GM12891 (cell line): ENCODE measurements at regions not wholly inside any gene's neighbourhood (a gene's known extent, or its start where the extent isn't known, plus 50 kb on each side); places are given as distances from the start of the nearest gene placed in this dataset.
A peak's percentile ranks its signal among the peaks of the same experiment; 100 is the strongest.

ENCODE experiments used
- DNase-seq: peaks from one replicate; pipeline ENCODE4 v3.0.0; 2011; ENCODE audit warnings: low spot score; ENCODE audit not compliant: insufficient read length
- FAIRE-seq: peaks from 2 replicates; lab custom pipeline; 2011; peaks lifted over from hg19 to GRCh38; lab: Jason Lieb, UNC
- PAX5 ChIP-seq: IDR thresholded peaks from 2 replicates; pipeline ENCODE4 v1.6.1; 2011; ENCODE audit warnings: low read length, moderate library complexity, mild to moderate bottlenecking; ENCODE audit not compliant: insufficient read depth, severe bottlenecking
- POLR2A ChIP-seq: IDR thresholded peaks from 2 replicates; pipeline ENCODE4 v1.6.1; 2011; ENCODE audit warnings: low read depth, low read length, control low read depth
- POLR2AphosphoS5 ChIP-seq: IDR thresholded peaks from 2 replicates; pipeline ENCODE4 v1.6.1; 2011; ENCODE audit warnings: low read depth, low read length, control low read depth
- POU2F2 ChIP-seq: IDR thresholded peaks from 2 replicates; pipeline ENCODE4 v1.6.1; 2011; ENCODE audit warnings: low read depth, mild to moderate bottlenecking, control low read depth, low read length, moderate library complexity
- SPI1 ChIP-seq: IDR thresholded peaks from 2 replicates; pipeline ENCODE4 v1.6.1; 2011; ENCODE audit warnings: low read depth, low read length, control low read depth
- TAF1 ChIP-seq: IDR thresholded peaks from 2 replicates; pipeline ENCODE4 v1.6.1; 2011; ENCODE audit warnings: low read depth, low read length, control low read depth

- no peak for DNase-seq
- TF ChIP-seq TAF1: no peak
- no peak for TF ChIP-seq SPI1
- no peak for TF ChIP-seq POU2F2
- TF ChIP-seq POLR2AphosphoS5: no peak
- TF ChIP-seq POLR2A: no peak
- no peak for FAIRE-seq
Observed at GRCh38 chr10:11682851-11683250, 59.3 kb upstream of the ECHDC3 start.

- no peak for DNase-seq
- FAIRE-seq: no peak
- TF ChIP-seq SPI1 (no peak), PAX5 (no peak), POLR2A (peak; percentile 21; the same call in 1 of the 2 replicates), TAF1 (0 out of 2 replicates have a peak, but pooled peaks have one; percentile 14), POU2F2 (no peak), POLR2AphosphoS5 (no peak)
Observed at GRCh38 chr10:11682267-11682683, 59.9 kb upstream of the ECHDC3 start.

GRCh38 chr10:11680496-11680895 is 61.7 kb upstream of the ECHDC3 start:
- DNase-seq: no peak
- TF ChIP-seq TAF1 (no peak), PAX5 (no peak), POU2F2 (no peak), POLR2A (no peak), SPI1 (no peak), POLR2AphosphoS5 (no peak)
- FAIRE-seq: no peak

- DNase-seq: no peak
- TF ChIP-seq SPI1 (no peak), PAX5 (no peak), POLR2AphosphoS5 (no peak), POU2F2 (no peak), POLR2A (no peak)
- no peak for FAIRE-seq
Observed at GRCh38 chr10:11679946-11680345, 62.2 kb upstream of the ECHDC3 start.

GRCh38 chr10:11678074-11678793 is 63.9 kb upstream of the ECHDC3 start:
- DNase-seq: no peak
- peak; percentile 86 for FAIRE-seq
- TF ChIP-seq POU2F2 (peak; percentile 53; the same call in 1 of the 2 replicates), POLR2A (no peak), PAX5 (peak; percentile 76), POLR2AphosphoS5 (0 out of 2 replicates have a peak, but pooled peaks have one; percentile 28), SPI1 (no peak)

GRCh38 chr10:11677480-11677879 is 64.7 kb upstream of the ECHDC3 start:
- no peak for FAIRE-seq
- TF ChIP-seq TAF1 (no peak), POLR2AphosphoS5 (0 out of 2 replicates have a peak, but pooled peaks have one; percentile 0), POU2F2 (no peak), SPI1 (no peak), PAX5 (no peak), POLR2A (no peak)
- no peak for DNase-seq

GRCh38 chr10:11673346-11674280 is 62.2 kb upstream of the USP6NL start:
- peak; percentile 44 for TF ChIP-seq PAX5
- no peak for TF ChIP-seq POLR2AphosphoS5
- FAIRE-seq (peak; percentile 86), DNase-seq (no peak)

GRCh38 chr10:11672836-11673235 is 61.4 kb upstream of the USP6NL start:
- TF ChIP-seq POU2F2: no peak
- no peak for TF ChIP-seq TAF1
- no peak for TF ChIP-seq PAX5
- TF ChIP-seq POLR2A: no peak
- no peak for TF ChIP-seq POLR2AphosphoS5
- TF ChIP-seq SPI1: no peak
- FAIRE-seq (no peak), DNase-seq (no peak)

GRCh38 chr10:11670381-11670780 is 58.9 kb upstream of the USP6NL start:
- FAIRE-seq (no peak), DNase-seq (no peak)
- no peak for TF ChIP-seq POU2F2
- TF ChIP-seq POLR2A: no peak
- no peak for TF ChIP-seq TAF1
- no peak for TF ChIP-seq SPI1
- TF ChIP-seq PAX5: no peak
- TF ChIP-seq POLR2AphosphoS5: no peak

- TF ChIP-seq POU2F2 (no peak), POLR2AphosphoS5 (no peak), SPI1 (no peak), PAX5 (no peak), POLR2A (no peak), TAF1 (no peak)
- FAIRE-seq (peak; percentile 63), DNase-seq (no peak)
Observed at GRCh38 chr10:11668847-11669610, 57.6 kb upstream of the USP6NL start.
